HG02981 (cell line): ENCODE measurements at regions not wholly inside any gene's neighbourhood (a gene's known extent, or its start where the extent isn't known, plus 50 kb on each side); places are given as distances from the start of the nearest gene placed in this dataset.
"Not testable (repeated sequence)": the region's sequence is repeated elsewhere in the genome, so short reads cannot be mapped to it uniquely, and the experiment has no call there.

Experiments used
- ATAC-seq: cut with Tn5 transposase; IDR thresholded peaks from one replicate; pipeline ENCODE4 v1.9.1; 2021; ENCODE audit warnings: mild to moderate bottlenecking, moderate library complexity; ENCODE audit not compliant: unreplicated experiment

DNA sequence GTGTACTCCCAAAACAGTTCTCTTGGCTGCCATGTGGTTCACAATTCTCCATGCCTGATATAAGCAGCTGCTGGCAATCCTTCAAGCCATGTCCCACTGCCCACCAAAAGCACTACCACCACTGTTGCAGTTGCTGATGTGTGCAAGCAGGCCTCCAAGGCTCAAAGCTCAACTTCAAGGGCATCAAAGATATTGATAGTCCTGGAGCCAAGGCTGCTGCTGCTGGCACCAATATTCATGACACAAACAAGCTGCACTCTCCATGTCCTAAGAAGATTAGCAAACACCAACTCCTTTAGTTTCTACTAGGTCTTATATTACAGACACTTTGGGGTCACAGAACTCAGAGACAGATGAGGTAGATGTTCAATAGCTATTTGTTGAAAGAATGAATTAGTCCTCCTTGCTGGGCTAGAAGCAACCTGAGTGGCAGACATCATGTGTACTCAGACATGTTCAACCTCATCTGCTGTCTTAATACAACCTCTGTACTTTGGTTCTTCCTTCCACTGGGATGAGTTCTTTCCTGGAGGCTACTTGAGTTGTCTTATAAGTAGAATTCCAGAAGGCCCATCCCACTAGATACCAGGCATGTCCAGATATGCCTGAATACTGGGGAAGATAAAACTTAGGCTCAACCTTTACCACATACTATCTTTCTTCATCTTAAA lies 104.5 kb upstream of the UGP2 start:
- ATAC-seq = no peak

GRCh38 chr2:63738019-63738418 lies 103.7 kb upstream of the UGP2 start:
- ATAC-seq = no peak

- not testable (repeated sequence) for ATAC-seq
Measured at GRCh38 chr2:63739180-63739579, 102.5 kb upstream of the UGP2 start.

DNA sequence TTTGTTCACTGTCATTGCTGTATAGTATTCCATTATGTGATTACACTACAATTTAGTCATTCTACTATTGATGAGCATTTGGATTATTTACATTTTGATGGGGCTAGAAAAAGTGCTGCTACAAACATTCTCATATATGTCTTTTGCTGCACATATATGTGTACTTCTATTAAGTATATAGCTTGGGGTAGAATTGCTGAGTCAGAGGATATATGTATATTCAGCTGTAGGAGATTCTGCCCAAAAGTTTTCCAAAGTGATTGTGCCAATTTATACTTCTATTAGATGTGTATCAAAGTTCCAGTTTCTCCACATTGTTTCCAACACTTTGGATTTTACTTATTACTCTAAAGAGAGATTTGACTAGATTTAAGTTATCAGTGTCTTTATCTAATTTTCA lies 101.7 kb upstream of the UGP2 start:
- no peak for ATAC-seq

DNA sequence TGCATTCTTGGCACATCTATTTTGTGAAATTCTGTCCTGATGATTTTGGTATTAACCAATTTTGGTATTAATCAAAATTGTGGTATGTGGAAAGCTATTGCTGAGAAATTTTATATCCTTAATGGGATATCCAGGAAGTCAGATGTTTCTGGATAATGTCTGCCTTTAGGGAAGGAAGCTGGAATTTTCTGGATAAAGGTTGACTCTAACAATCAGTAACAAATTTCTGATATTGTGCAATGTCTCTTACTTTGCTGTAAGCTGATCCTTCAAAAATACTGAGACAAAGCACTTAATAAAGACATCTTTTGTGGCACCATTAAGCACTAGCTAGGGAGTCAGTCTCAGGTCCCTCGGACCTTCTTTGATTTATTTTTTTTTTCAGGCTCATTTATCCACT lies 100.8 kb upstream of the UGP2 start:
- no peak for ATAC-seq

GRCh38 chr2:63741884-63742579 lies 99.7 kb upstream of the UGP2 start:
- no peak for ATAC-seq

GRCh38 chr2:63742580-63742976 lies 99.1 kb upstream of the UGP2 start:
- no peak for ATAC-seq

- no peak for ATAC-seq
Measured at GRCh38 chr2:63743170-63743981, 98.3 kb upstream of the UGP2 start.

GRCh38 chr2:63743982-63744966 lies 97.4 kb upstream of the UGP2 start:
- no peak for ATAC-seq

GRCh38 chr2:63746548-63746947 lies 95.1 kb upstream of the UGP2 start:
- not testable (repeated sequence) for ATAC-seq

GRCh38 chr2:63751901-63752300 lies 89.8 kb upstream of the UGP2 start:
- ATAC-seq = no peak

DNA sequence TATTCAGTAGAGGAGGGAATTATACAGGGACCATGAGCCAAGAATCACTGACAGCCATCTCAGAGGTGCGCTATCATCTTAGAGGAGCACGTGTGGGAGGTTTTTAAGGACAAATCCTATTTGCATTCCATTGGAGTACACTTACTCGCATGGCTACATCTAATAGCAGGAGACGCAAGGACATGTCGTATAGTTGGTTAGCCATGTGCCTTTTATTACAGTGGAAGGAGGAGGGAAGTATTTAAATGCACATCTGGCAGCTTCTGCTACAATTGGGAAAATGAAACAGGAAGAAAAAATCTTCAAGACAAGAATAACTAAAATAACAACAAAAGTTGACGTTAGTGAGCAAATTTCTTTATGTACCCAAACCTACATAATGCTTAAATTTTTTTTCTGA lies 86.5 kb upstream of the UGP2 start:
- ATAC-seq = no peak

- ATAC-seq = no peak
Measured at GRCh38 chr2:63755965-63756364, 85.7 kb upstream of the UGP2 start.

DNA sequence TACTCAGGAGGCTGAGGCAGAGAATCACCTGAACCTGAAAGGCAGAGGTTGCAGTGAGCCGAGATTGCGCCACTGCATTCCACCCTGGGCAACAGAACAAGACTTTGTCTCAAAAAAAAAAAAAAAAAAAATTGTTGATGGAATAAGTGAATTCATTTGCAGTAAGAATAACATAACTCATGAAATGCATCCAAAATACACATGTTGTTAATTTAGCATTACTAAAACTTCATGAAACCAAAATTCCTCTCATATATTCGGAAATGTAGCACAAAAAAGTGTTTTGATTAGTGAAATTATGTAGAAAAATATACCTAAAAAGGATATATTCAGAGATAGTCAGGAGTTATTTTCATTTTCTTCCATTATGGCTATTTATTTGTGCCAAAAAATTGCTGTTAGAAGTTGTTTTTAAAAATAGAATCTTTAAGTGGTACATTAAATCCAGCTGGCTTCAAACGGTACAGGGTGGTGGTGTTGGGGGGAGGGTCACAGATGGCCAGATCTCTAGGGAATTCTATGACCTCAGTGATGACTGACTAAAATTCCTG lies 78.2 kb upstream of the UGP2 start:
- no peak for ATAC-seq

- no peak for ATAC-seq
Measured at GRCh38 chr2:63764630-63765029, 77.1 kb upstream of the UGP2 start.

DNA sequence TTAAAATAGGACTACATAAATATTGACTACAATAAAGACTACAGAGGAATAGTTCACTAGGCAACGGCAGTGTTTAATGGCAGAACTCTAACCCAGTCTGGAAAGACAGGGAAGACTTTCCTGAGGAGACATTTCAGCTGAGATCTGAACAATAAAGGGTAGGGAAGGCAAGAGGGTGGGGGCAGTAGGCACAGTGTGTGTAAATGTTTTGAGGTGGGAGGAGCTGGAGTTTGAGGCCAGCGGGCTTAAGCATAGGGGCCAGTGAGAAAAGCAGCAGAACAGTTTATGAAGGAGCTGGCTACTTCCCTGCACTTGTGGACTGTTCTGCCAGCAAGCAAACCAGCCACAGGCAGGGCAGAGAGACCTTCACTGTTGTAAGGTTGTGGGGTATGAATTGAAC lies 76.6 kb upstream of the UGP2 start:
- ATAC-seq = no peak

DNA sequence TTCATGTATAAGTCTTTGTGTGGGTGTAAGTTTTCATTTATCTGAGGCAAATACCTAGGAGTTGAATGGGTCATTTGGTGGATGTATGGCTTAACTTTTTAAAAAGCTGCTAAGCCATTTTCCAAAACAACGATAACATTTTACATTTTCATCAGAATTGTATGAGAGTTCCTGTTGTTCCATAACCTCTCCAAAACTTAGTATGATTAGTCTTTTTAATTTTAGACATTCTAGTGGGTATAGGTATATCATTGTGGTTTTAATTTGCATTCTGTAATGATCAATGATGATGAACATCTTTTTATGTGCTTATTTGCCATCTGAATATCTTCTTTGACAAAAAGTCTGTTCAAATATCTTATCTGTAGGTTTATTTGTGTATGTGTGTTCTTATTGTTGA lies 74.4 kb upstream of the UGP2 start:
- no peak for ATAC-seq

GRCh38 chr2:63768051-63768450 lies 73.6 kb upstream of the UGP2 start:
- ATAC-seq = no peak

GRCh38 chr2:63769915-63770314 lies 71.8 kb upstream of the UGP2 start:
- no peak for ATAC-seq

GRCh38 chr2:63772061-63772460 lies 69.6 kb upstream of the UGP2 start:
- no peak for ATAC-seq
